GM12865 (cell line): ENCODE measurements at regions not wholly inside any gene's neighbourhood (a gene's known extent, or its start where the extent isn't known, plus 50 kb on each side); places are given as distances from the start of the nearest gene placed in this dataset.
"Not testable (repeated sequence)": the region's sequence is repeated elsewhere in the genome, so short reads cannot be mapped to it uniquely, and the experiment has no call there.

Source experiments
- DNase-seq: peaks from one replicate; pipeline ENCODE4 v3.0.0; 2010; ENCODE audit warnings: low read depth
- H3K4me3 ChIP-seq: 2 replicates; pipeline ENCODE4 v1.5.1; 2011; ENCODE audit warnings: mild to moderate bottlenecking, low read depth, low read length, control low read depth
- CTCF ChIP-seq: IDR thresholded peaks from 2 replicates; pipeline ENCODE4 v1.5.1; 2011; ENCODE audit warnings: low read length, control low read depth, low read depth, inconsistent platforms; ENCODE audit not compliant: insufficient read depth; ENCODE audit errors: missing control alignments

GRCh38 chr4:187692626-187693025 lies 302.9 kb upstream of the ZFP42 start:
- H3K4me3 ChIP-seq, result no peak overlapping the region
- DNase-seq, result no peak
- no peak for TF ChIP-seq CTCF

- not testable (repeated sequence) for H3K4me3 ChIP-seq, DNase-seq
These were observed 300.0 kb upstream of the ZFP42 start for GRCh38 chr4:187695531-187695930.

GRCh38 chr4:187711586-187711985 lies 284.0 kb upstream of the ZFP42 start:
- DNase-seq, result no peak
- TF ChIP-seq CTCF, result no peak
- H3K4me3 ChIP-seq, result no peak overlapping the region

- H3K4me3 ChIP-seq, result no peak overlapping the region
- no peak for TF ChIP-seq CTCF
- no peak for DNase-seq
These were observed 280.6 kb upstream of the ZFP42 start for GRCh38 chr4:187714957-187715356.

- DNase-seq, result no peak
- no peak for TF ChIP-seq CTCF
- no peak overlapping the region for H3K4me3 ChIP-seq
These were observed 280.1 kb upstream of the ZFP42 start for GRCh38 chr4:187715466-187715865.

GRCh38 chr4:187724456-187724855 lies 271.1 kb upstream of the ZFP42 start:
- no peak for DNase-seq
- no peak for TF ChIP-seq CTCF
- no peak overlapping the region for H3K4me3 ChIP-seq

- TF ChIP-seq CTCF, result no peak
- H3K4me3 ChIP-seq, result no peak overlapping the region
- DNase-seq, result no peak
These were observed 269.1 kb upstream of the ZFP42 start for GRCh38 chr4:187726485-187726884.

- no peak for TF ChIP-seq CTCF
- DNase-seq, result no peak
- H3K4me3 ChIP-seq, result no peak overlapping the region
These were observed 263.0 kb upstream of the ZFP42 start for GRCh38 chr4:187732524-187732923.
